ENCODE measurements at regions not wholly inside any gene's neighbourhood (a gene's known extent, or its start where the extent isn't known, plus 50 kb on each side); places are given as distances from the start of the nearest gene placed in this dataset.
"Not testable (repeated sequence)": the region's sequence is repeated elsewhere in the genome, so short reads cannot be mapped to it uniquely, and the experiment has no call there.

DNA sequence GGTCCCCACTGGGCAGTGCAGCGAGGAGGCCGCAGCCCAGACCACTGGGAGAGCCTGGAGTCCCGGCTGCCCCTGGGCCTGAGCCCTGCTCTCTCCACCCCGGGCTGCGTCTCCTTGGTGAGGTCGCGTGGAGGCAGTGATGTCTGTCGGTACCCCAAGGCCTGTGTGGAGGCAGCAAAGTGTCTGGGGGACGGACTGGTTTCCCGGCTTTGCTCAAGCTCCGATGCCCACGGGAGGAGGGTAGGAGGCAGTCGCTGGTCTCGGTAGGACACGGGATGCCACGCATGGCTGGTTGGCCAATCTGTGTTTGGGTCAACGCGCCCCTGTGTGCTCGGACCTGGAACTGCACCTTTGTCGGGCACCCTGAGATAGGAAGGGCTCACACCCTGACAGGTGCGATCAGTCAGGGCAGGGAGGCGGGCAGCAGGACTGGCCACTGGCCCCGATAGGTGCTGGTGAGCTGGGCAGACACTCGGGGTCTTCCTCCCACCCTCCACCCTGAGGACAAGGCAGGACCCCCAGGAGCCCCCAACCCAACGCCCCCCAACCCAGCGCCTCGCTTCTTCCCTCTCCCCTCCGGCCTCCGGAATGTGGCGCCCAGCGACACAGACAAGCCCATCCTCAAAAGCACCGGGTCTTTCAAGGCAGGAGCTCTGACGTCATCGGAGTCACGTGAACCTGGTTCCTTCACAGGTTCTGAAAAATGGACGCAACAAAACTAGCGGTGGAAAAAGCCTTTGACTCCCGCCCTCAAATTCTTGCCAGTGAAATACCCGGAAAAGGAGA, 288.6 kb downstream of the NDUFA10 start:
- no peak for DNase-seq

DNA sequence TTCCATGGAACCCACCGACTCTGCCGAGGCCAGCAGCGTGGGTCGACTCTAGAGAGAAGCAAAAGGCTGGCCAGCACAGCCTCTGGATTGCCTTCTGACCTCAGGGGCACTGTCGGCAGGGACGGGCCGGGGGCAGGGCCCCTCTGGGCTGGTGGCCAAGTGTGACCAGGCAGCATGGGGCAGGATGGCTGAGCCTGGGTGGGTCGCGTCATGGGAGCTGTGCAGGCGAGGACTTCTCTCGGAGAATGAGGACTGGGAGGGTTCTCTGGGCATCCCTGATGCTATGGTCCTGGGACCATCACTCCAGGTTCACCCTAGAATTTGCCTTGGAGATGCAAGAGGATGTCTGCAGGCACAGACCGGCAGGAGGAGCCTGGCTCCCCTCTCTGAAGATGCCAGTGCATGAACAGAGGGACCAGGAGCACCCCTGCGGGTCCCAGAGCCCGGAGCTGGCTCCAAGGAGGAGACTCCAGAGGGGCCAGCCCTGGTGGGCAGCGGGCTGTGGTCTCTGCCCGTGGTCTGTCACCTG, 289.2 kb downstream of the NDUFA10 start:
- DNase-seq = no peak

DNA sequence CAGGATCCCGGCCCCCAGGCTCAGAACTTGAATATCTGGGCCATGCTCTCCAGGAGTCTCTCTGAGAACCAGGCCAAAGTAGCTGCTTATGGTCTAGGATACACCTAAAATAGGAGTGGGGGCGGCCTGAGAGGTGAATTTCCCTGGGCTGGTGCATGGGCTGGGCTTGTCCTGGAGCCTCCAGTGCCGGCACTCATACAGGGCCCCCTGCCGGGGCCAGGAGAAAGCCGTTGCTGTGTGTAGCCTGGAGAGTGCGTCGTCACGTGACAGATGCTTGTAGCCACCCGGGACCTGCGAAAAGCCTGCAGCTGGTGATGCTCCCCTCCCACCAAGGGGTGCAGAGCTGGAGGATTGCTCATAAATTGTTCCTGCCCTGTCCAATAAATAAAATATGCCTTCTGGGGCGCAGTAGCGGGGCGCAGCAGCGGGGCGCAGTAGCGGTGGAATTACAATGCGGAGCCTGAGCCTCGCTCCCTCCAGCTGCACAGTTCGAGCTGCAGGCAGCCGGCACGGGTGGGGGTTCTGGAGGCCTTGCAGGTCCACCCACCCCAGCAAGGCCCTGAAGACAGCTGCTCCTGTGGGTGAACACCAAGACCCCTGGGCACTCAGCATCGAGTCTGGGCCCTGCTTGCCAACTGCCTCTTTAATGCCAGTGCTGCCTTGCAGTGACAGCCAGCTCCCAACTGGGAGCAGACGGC, 289.9 kb downstream of the NDUFA10 start:
- DNase-seq = no peak

DNA sequence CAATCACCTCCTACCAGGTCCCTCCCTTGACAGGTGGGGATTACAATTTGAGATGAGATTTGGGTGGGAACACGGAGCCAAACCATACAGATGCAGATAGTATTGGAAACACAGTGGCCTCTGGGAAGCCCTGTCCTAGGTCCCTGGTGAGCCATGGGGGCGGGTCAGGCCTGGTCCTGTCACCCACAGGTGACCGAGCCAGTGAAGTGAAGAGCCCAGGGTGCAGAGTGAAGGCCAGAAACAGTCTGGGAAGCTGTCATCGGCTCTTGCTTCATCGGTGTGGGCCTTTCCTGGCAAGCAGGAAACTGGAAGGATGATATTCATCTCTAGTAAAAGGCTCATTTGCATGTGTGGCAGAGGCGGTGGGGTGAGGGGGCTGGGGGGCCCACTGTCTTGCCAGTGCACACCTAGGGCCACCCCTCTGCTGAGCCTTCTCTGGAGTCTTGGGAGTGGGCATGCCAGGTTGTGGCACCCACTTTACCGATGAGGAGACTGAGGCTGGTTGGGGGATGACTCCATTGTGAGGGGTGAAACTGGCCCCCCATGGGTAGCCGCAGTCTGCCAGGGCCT, 290.6 kb downstream of the NDUFA10 start:
- no peak for DNase-seq

DNA sequence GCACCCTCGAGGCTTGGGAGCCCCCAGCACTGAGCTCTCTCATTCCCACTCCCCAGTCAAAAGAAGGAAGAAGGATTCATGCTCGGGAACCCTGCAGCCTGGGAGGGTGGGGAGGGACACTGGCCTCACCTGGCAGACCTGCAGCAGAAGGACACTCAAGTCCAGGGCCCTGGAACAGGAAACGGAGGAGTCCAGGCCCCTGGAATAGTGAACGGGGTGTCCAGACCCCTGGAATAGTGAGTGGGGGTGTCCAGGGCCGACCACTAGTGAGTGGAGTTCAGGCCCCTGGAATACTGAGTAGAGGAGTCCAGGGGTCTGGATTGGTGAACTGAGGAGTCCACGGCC, 292.5 kb downstream of the NDUFA10 start:
- no peak for DNase-seq

DNA sequence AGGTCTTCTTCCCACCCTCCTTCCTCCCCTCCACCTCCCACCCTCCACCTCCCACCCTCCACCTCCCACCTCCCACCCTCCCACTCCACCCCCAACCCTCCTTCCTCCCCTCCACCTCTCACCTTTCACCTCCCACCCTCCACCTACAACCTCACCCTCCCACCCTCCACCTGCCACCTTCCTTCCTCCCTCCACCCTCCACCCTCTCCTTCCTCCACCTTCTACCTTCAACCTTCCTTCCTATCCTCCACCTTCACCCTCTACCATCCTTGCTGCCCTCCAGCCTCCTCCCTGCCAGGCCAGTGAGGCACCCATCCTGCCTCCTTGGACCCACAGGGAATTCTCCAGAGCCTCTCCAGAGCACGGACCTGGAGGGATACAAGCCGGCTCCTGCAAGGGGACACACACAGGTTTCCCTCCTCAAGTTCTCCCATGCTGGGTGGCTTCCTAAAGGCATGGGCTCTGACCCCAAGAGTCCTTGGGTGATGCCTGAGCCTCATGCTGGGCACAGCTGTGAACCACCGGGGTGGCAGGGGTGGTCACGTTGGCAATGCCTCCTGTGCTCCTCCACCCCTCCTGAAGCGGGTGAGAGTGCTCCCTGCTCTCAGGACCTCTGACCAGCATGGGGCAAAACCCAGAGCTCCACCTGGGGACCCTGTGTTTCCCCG, 293.0 kb downstream of the NDUFA10 start:
- DNase-seq = no peak

DNA sequence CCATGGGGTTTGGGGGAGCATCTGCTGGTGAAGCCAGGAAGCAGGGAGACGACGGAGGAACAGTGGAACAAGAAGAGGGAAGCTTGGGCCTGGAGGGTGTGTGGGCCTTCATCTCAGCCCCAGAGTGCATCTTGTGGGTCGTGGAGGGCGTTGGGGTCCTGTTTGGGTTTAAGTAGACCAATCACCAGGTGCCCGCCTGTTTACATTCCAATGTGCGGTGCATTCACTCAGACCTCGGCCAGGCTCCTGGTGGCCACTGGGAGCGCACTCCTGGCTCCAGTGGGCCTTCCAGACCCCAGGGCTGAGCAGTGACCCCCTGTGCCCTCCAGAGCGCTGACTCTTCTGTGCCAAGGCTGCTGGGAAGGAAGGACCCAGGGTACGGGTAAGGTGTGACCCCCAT, 293.7 kb downstream of the NDUFA10 start:
- no peak for DNase-seq

DNA sequence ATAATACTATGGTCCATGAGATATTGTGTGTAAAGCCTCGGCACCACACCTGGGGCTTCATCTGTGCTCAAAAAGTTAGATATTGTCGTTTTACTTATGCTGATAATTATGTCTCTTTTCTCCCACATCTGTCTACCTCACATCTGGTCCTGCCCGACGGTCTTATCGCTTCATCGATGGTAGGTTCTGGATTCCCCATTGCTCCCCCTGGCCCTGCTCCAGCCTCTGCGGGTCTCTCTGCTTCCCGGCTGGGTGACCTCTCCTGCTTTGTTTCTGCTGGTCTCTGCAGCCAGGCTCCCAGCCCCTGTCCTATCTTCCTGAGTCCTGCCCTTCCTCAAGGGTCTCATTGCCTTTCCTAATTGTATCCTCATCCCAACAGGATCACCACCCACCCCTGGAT, 294.2 kb downstream of the NDUFA10 start:
- peak; percentile 3 for DNase-seq

DNA sequence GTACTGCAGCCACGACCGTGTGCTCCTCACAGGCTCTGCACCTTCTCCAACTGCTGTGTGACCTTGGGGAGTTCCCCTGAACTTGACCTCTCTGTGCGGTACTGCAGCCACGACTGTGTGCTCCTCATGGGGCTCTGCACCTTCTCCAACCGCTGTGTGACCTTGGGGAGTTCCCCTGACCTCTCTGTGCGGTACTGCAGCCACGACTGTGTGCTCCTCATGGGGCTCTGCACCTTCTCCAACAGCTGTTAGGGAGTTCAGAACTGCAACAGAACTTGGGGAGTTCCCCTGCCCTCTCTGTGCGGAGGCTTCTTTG, 294.6 kb downstream of the NDUFA10 start:
- not testable (repeated sequence) for DNase-seq

DNA sequence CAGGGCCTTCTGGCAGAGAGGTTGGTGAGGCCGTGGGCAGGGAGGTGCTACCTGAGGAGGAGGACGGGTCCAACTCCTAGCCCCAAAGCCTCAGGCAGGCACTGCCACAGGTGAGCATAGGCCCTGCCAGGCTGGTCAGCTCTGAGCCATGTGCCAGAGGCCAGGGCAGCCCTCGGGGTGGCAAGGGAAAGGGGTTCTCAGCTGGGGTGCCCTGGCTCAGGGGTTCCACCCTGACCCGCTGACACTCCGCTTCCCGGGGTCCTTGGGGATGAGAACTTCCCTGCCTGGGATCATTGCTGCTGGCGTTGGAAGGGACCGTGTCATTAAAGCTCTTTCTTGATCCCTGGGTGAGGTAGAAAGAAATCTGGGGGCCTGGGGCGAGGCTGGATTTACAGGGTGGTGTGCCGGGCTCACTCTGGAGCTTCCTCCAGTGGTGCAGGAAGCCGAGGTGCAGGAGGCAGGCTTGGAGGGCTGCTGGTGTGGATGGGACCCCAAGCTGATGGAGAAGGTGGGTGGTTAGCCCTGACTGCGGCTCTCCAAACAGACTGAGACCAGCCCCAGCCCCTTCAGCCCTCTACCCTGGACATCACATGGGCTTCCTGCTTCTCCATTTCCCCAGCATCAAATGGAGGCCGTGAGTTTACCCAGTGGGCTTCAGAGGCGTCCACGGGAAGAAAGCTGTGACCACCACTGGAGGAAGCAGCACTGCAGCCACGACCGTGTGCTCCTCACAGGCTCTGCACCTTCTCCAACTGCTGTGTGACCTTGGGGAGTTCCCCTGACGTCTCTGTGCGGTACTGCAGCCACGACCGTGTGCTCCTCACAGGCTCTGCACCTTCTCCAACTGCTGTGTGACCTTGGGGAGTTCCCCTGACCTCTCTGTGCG, 295.2 kb downstream of the NDUFA10 start:
- no peak for DNase-seq

DNA sequence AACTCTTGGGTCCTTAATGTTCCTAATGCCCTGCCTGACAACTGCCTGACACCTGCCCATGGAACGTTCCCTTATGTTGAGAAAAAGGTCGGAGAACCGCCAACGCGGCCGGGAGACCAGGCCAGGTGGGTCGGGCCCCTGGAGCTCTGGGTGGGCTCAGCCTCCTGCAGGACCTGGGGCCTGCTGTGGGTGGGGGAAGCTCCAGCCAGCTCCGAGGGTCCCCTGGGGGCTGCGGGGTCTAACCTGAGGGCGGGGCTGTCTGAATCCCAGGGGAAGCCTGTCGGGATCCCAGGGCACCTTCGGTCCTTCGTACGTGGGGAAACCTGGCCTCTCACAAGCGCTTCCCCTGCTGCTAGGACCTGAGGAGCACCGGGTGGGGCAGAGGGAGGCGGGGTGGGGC, 296.0 kb downstream of the NDUFA10 start:
- DNase-seq = no peak

DNA sequence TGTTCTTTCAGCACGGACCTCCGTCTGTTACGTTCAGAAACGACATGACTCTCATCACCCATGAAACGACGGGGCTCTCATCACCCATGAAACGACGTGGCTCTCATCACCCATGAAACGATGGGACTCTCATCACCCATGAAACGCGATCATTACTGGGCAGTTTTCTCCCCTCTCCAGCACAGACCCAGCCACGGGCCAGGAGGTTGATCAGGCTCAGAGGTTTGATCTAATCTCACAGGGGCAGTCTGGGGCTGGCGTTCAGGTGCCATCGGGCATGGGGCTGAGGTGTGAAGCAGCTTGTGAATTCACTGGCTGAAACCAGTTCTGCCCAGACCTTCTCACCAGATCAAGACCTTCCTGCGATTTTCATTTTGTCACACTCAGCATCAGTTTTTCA, 296.4 kb downstream of the NDUFA10 start:
- DNase-seq = no peak

DNA sequence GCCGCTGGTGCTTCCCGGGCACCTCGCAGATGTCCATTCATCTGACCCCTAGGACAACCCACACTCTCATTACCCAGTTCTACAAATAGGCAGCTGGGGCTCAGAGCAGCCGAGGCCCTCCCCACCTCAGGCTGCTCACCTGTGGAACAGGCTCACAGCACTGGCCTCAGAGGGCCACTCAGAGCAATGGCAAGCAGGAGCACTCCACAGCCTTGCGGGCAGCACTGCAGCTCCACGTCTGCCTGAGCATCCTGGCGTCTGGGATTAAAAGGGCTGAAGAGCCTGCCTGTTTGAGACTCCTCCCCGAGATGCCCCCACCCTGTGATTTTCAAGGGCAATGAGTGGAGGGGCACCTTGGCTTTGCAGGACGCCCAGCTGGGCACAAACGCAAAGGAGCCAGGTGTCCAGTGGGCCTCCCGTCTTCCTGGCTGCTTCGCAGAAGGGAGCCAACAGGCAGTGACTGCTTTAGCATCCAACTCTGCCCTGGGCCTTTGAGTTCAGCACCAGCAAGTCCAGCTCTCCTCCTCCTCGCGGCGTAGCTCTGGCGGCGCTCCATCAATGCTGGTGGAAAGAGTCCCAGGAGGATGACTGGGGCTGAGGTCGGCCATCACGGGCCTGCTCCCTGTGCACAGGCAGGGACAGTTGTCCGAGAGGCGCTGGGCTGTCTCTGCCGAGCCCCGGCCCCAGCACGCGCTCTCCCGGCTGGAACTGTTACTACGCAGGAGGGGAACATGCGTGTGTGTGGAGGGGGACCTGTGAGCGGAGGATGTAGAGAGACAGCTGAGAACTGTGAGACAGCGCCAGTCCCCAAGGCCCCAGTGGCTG, 297.2 kb downstream of the NDUFA10 start:
- DNase-seq = no peak

DNA sequence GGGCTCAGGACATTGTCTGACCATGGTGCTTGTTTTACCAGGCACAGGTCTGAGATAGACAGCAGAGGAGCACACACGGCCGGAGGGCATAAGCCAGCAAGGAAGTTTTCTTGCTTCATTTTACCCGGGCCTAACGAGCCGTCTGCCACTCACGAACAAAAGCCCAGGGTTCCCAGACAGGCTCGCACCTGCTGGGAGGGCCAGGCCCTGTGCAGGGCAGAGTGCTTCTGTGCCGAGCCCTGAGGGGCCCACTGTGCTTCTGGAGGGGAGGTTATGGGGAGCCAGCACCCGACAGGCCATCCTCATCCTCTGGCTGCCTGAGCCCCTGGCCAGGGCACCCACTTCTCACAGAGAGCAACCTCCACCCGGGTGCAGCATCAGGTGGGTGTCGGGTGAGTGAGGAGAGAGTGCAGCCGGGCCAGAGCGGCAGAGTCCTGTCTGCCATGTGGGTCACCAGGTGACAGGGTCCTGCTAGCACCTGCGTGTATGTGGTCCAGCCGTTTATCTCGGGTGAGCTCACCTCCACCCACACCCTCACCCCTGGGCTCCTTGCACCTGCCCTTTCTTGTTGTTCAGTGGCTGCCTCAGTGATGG, 297.9 kb downstream of the NDUFA10 start:
- DNase-seq = peak; percentile 10

DNA sequence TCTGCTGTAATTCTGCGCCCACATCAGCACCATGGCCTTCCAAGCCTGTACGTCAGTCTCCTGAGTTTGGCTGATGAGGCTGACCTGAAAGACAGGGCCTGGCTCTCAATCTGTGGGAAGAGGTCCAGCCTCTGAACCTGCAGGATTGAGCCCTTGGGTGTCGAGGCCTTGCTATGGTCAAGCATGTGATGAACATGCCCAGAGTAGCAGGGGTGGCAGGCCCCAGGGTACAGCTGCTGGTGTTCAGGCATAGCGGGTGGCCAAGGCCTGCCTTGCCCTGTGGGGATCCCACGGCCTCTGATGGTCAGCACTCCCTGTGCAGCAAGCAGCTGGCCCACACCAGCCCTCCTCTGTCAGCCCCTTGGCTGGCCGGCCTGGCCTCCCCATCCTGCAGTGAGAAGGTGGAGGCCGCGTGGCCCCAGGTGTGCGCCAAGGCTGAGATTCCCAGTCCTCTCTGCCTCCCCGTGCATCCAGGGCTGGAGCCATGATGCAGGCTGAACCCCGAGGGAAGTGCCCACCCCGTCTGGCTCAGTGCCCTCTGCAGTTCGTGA, 298.4 kb downstream of the NDUFA10 start:
- peak; percentile 10 for DNase-seq

DNA sequence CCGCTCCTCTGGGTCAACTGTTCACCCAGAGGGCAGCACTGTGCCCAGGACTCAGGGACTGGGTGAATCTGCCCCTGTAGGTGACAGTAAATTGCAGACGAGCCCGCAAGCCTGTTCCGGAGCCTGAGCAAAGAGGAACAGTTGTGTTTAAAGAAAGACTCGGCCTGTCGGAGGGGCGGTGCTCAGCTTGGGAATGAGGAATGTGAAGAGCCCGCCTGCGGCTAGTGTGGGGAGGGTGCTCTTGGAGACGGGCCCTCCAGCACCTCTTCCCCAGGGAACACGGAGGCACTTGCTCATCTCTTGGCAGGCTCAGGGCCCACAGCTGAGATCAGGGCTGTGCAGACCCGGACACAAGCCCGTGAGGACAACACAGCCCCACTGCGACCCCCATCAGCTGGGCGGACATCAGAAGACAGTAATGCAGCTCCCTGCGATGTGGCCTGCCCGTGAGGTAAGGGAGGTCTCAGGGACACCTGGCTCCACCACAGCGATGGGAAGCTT, 299.0 kb downstream of the NDUFA10 start:
- peak; percentile 7 for DNase-seq

DNA sequence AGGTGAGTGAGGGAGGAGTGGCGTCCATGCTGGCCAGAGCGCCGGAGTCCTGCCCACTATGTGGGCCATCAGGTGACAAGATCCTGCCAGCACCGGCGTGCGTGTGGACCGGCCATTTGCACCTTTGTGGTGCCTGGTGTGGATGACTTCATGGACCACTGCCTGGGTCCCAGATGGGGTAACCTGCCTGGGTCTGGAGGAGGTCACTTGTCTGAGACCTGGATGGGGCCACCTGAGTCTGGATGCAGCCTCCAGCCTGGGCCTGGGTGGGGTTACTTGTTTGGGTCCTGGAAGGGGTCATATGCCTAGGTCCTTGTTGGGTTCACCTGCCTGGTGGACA, 299.6 kb downstream of the NDUFA10 start:
- no peak for DNase-seq

DNA sequence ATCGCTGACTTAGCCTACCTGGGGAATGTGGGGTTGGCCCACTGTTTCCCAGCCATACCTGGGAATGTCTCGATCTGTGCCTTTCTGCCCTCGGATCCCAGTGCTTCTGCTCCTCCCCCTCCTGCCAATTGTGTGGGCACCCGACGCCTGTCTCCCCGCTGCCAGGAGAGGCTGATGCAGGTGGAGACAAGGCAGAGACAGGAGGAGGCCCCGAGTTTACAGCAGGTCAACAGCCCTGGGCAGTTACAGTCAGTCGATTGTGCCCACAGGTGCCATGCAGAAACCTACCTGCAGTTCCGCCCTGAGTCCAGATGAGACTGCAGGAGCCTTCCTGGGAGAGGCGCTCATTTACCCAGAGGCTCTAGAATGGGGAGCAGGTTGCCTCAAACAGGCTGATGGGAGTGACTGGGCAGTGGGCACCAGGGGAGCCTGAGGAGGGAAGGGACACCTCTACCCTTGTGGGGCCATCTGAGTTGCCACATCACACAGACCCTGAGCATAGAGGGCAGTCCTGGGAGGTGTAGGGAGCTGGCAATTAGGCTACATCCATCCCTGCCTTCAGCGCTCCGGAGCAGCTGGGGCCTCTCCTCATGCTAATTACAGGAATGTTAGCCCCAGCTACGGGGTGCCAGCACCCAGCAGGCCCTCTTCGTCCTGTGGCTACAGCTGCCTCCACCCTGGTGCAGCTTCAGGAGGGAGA, 300.1 kb downstream of the NDUFA10 start:
- no peak for DNase-seq

DNA sequence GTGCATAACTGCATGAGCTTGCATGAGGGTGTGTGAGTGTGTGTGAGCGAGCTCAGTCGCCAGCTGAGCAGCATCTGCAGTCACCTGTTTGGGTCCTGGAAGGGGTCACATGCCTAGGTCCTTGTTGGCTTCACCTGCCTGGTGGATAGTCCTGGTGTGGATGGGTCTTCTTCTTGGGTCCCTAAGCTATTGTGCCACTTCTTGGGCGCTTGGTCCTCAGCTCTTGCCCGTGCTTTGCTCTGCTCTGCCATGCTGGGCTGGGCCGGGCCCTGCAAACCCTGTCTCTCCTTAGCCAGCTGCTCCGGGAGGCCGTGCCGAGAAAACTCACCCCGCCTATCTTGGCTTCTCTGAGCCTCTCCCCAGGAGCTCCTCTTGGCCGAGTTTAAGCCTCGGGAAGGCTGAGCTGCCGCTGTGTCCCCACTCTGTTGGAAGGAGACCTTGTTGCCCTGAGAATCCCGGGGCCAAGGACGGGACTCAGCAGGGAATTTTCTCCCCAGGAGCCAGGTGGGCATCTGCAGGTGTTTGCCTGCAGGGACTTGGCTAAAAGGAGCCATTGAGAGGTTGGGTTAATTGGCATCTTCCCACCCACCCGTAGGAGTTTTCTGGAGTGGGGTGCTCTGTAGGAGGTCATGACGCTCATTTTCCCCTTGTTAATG, 300.8 kb downstream of the NDUFA10 start:
- DNase-seq = no peak

Measured in activated CD8-positive, alpha-beta memory T cell treated with anti-CD3 and anti-CD28 coated beads, Interleukin-2, amount 50 U/mL, for 4 hours (primary cell).